GM19238 (cell line): ENCODE measurements at regions not wholly inside any gene's neighbourhood (a gene's known extent, or its start where the extent isn't known, plus 50 kb on each side); places are given as distances from the start of the nearest gene placed in this dataset.

Source experiments
- DNase-seq: peaks from one replicate; pipeline ENCODE4 v3.0.0; 2011; ENCODE audit warnings: low spot score; ENCODE audit not compliant: insufficient read length

DNA sequence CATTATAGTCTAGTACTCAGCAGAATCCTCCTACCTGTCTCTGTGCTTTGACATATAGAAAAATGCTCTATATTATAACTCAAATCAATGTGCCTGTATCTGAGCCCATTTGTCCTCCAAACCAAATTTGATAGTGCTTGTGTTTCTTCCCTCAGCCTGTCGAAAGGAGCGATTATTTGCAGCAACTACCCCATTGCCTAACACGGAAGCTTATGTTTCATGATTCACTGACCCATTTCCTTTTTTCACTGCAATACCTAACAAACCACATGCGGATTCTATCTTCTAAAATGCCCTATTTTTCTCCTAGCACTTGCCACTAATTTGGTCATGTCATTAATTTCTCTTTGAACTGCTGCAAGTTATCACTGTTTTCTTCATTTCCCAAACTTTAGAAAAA is 1220.6 kb upstream of the CADM2 start:
- DNase-seq = no peak

DNA sequence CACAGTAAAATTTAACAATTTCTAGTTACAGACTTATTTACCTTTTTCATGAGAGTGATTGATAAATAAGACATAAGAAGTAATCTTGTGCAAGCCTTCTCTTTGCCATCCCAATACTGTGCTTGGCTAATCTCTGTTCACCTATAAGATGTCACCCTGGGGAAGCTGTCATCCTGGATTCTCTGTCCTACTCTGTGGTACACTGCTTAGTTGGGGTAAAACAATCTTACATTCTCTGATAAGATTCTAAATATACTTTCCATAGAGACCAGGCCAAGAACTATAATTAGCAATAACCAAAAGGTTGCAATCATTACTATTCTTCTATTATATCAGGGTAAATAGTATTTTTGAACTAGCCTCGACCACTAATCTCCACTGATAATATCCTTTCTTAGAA is 1218.3 kb upstream of the CADM2 start:
- DNase-seq = no peak

DNA sequence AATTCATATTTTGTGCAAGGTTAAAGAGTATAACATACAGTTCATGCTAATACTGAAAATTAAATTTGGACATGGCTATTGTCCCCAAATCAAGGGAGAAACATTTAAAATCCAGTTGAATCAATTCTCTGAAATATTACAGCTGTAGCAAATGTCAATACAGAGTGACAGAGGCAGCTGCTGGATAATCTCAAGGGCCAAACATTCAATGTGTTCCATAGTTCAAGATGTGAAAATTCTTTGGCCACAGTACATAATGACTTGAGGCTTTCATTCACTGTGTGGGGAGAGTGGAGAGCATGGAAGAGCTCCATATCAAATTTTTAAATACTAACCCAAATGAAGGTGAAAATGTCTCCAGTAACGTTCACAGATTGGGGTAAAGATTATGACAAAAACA is 1192.8 kb upstream of the CADM2 start:
- DNase-seq = no peak

DNA sequence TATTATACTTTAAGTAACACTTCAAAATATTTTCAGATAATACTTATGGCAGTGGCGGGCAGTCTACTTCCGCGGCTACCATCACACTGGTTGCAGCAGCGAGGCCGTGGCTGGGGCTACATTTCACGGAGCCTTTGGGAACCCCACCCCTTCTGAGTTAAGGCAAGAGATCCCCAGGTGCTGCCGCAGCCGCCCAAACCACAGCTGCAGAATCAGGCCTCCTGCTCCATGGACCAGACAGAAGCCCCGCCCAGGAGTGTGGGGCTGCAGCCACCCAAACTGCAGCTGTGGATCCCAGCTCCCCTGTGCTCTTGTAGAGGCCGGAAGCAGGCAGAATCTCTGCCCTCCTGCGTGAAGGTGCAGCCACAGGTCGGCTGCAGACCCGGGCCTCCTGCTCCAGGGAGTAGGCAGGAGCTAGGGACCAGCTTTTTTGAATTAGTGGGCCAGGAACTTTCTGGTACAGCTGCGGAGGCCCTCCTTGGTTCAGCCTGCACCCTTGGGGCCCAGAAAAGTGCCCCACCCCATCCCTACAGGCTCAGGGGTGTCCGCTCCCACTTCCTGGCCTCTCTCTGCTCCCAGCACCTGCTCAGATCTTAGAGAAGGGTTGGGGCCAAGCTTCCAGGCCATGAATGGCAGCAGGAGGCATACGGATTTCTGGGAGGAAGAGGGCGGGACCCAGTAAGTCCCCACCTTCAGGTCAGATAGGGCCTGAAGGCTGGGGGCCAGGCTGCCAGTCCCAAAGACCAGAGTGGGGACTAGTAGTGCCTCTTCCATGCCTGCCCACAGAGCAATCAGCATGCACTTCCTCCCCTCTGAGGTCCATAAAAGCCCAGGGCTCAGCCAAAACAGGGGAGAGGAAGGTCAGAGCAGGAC is 1188.8 kb upstream of the CADM2 start:
- no peak for DNase-seq

DNA sequence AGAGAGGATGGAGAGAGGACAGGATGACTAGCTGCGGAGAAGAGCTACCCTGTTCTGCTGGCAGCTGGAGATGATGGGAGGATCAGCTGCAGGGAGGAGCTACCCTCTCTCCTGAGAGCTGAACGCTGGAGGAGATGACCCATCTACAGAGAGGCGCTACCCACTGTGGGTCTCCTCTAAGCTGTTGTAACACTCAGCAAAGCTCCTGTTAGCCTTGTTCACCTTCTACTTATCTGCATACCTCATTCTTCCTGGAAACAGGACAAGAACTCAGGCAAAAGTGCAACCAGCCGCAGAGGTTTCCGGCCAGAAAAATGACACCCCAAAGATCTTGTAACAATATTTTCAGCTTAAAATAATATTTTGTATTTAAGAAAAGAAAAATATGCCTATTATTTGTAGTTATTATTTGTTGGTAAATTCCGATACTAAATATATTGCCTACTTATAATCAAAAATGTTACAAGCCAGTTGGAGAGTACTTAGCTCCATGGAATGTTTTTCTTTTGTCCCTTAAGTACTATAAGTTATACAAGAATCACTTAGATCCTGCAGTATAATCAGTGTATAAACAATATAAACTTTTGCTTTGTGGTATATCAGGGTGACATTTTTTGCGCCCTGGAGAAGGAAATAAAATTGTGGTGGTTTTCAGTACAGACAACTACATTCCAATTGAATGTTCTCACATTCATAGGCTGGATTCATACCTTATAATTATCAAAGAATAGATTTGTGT is 1188.0 kb upstream of the CADM2 start:
- DNase-seq = no peak

DNA sequence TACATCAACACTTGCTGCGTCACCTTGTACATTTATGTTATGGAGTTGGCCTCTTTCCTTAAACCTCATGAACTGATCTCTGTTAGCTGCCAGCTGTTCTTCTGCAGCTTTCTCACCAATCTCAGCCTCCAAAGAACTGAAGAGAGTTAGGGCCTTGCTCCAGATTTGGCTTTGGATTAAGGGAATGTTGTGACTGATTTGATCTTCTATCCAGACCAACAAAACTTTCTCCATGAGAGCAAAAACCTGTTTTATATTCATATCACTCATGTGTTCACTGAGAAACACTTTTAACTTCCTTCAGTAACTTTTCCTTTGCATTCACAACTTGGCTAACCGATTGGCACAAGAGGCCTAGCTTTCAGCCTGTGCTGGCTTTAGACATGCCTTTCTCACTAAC is 1156.0 kb upstream of the CADM2 start:
- no peak for DNase-seq

DNA sequence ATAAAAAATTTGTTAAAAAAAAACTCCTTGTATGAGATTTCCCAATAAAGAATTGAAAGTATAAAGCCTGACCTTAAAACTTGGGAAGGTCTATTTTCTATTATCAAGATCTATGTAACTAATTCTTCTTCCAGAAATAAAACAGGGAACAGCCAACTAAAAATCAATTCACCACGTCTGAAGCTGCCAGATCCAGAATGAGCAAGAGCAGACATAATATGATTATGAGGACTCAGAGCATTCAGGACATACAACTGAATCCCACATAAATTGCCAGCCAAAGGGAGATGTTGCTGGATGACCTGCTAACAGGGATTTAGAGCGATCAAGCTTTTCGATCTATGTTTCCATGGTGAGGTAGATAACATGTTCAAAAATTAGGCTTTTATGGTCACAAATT is 1151.3 kb upstream of the CADM2 start:
- DNase-seq = no peak

DNA sequence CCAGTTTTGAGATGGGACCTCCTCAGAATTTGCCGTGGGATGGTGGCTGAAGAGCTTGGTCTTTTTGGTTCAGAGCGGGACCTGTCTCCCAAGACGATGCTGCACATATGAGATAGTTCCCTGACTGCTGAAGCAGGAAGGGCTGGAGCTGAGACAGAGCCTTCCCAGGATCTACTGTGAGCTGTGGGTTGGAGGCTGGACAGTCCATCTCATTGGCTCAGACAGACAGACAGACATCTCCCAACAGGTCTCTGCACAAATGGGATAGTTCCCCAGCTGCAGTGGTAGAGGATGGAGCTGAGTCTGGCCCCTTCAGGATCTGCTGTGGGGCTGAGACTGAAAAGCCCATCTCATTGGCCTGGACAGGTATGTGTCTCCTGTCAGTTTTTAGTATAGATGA is 1145.6 kb upstream of the CADM2 start:
- DNase-seq = no peak

DNA sequence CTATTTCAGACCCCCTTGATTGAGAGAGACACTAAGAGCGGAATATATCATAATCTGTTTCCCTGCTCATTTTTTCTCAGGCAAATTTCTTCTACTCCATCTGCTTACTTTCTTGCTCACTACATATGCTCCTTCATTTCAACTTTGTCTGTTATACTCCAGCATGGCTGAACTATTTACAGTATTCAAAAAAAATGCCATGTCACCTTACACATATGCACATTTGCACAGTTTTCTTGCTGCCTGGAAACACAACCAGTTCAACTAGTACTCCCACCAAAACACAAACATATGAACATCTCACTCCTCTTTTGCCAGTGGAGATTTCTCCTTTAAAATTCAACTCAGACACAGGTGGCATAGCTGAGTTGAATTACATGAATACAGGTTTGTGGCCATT is 1142.1 kb upstream of the CADM2 start:
- no peak for DNase-seq

DNA sequence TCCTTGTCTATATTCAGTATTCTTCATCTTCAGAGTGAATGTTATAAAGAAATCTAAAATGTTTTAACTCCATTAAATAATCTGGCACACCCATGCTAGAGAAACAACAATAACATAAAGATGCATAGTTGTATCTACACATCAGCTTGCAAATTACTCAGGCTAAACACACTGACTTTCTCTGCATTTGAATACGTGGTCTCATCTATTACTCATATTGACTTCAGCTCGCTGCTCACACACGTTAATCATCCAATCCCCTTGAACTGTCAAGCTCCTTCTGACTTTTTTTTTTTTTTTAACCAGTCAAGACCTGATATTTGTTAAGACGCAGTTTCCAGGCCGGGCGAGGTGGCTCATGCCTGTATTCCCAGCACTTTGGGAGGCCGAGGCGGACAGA is 1137.3 kb upstream of the CADM2 start:
- DNase-seq = no peak

DNA sequence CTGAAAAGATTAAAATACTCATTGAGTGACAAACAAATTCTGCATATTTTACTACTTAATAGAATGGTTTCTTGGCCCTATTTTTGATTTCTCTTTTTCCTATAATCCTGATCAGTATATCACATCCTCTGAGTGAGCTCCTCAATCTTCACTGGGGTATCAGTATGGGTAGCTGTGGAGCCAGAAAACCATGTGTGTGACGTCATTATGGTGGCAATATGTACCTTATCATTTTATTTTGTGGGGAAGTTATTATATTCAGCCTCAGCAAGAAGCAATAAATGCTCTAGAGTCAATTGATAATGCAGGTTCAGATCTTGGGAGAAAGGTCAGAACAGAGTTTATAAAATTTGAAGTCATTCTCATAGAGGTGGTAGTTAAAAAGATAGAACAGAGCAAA is 1135.7 kb upstream of the CADM2 start:
- DNase-seq = no peak

DNA sequence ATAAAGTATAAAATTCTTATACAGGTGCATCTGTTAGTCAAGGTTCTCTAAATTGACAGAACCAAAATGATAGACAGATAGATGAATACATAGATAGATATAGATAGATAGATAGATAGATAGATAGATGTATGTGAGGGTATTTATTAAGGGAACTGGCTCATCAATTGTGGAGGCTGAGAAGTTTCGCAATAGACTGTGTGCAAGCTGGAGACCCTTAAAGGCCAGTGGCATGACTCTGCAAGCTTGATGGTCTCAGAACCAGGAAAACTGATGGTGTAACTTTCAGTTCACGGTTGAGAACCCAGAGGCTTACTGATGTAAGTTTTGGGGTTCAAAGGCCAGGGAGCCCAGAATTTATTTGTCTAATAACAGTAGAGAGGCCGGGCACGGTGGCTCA is 1123.7 kb upstream of the CADM2 start:
- DNase-seq = no peak

DNA sequence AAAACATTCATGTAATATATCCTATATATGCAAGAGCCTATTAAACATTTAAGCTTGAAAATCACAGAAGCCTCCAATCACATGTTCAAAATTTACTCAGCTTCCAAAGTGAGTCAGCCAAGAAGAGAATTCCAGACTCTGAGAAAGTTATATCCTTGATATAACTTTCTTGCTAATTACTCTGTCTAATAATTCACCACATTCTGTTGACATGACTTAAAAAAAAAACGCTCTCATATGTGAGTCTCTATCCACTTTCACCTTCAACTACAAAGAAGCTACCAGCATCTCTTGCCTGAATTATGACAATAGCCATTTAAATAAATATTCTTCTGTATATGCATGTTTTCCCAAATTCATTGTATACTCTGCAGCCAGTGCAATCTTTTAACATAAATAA is 1116.3 kb upstream of the CADM2 start:
- DNase-seq = no peak

DNA sequence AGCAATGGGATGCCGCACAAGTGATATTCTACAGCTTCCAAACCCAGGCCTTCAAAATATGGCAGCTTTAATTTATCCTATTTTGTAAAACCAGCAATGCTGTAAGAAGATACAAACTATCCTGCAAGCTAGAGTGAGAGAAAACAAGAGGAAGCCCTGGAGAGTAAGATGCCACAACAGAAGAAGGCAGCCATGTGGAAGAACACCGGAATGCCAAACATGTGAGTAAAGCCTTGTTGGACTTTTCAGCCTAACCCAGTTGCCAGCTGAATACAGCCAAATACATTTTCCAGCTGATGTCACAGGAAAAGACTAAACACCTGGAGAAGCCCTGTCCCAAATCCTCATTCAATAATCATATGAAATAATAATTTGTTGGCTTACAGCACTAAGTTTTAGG is 1115.1 kb upstream of the CADM2 start:
- DNase-seq = no peak

DNA sequence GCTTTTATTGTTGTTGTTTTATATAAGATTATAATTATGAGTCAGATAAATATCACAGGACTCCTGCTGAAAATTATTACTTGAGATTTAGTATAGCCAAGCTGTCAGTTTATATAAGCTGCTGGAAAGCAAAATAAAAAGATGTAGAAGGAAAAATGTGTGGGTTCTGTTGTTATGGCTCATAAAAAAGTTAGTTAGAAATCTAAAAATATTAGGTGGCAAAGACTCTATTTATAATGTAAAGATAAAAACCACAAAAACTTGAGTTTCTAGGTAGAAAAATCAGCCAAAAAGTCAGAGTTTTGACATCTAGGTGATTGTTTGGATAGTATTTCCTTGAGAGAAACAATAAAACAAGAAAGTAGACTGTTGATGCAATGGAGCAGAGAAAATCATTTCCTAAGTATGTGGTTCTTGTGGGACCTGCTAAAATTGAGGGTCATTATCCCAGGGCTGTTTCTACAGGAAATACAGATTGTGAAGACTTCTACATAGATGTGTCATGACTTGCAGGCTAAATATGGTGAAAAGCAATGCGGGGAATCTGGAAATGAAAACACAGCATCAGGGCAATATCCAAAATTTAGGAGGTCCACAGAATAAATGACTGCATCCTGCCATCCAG is 1109.6 kb upstream of the CADM2 start:
- DNase-seq = no peak

DNA sequence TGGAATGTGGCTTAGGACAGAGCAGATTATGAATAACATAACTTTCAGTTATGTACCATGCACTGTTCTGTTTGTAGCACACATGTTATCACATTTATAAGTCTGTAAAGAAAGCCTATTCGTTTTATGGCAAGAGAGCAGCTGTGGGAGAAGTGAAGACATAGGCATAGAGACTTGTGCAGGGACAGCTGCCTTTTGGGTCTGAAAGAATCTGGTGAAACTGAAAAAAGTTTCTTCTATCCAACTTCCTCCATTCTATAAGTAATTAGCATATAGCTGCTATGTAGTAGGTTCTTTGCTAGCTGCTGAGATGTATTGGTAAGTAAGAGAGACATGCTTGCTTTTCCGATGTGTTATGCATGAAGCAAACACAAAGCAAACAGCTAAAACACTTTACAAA is 1095.4 kb upstream of the CADM2 start:
- DNase-seq = no peak

DNA sequence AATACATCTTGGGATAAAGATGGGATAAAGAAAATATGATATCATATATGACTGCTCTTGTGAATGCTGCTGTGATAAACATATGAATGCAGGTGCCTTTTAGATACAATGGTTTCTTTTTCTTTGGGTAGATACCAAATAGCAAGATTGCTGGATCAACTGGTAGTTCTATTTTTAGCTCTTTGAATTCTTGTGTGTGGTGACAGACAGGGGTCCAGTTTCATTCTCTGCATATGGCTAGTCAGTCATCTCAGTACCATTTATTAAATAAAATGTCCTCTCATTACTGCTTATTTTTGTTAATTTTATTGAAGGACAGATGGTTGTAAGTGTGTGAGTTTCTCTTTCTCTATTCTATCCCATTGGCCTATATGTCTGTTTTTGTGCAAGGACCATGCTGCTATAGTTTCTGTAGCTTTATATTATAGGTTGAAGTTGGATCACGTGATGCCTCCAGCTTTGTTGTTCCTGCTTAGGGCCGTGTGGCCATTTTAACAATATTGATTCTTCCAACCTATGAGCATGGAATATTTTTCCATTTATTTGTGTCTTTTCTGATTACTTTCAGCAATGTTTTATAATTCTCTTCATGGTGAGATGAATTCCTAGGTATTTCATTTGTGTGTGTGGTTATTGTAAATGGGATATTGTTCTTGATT is 1089.8 kb upstream of the CADM2 start:
- no peak for DNase-seq

DNA sequence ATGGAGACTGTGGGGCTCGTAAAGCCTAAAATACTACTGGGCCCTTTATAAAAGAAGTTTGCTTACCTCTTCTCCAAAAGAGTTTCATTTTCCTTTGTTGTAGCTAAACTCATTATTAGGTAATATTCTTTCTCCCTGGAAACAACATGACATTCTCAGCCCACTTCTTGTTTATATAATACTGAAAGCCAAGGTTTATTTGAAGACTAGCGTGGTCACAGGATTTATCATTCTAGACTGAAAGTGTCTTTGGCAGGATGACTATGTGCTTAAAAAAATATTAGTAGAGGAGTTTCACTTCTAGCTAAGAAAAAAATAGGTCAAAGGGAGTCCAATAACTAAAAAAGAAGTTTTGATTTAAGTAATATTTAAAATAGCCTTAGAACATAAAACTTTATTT is 1085.2 kb upstream of the CADM2 start:
- DNase-seq = no peak

DNA sequence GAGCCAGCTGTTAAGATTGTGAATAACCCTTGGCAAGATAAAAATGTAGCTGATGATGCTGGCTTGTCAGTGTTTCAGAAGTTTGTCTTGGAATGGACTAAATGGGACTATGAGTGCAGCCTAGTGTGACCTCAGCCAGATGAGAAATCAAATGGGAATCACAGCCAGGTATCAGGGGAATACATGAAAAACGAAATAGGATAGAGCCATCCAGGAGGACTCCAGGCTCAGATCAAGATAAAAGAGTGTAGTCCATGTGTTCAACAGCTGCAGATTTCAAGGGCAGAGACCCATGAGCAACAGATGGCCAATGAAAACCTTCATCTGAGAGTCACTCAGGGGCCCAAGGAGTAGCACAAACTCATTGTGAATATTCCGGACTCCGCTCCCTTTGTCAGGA is 1080.9 kb upstream of the CADM2 start:
- no peak for DNase-seq

DNA sequence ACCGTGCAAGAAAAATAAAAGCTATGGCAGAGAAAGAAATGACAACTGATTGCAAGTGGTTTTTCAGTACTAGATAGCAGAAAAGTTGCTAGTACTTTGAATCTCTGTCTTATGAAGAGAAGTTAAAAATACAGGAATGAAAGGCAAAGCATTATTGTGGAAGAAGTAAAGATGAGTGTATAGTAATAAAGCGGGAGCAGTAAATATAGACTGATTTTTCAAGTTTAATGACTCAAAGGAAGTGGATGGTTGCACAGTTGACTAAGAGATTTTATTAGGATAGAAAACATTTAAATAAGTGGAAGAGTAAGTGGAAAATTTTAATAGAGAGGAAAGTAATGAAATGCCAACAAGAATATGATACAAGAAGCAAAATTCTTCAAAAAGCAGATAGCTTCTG is 1076.1 kb upstream of the CADM2 start:
- DNase-seq = no peak

DNA sequence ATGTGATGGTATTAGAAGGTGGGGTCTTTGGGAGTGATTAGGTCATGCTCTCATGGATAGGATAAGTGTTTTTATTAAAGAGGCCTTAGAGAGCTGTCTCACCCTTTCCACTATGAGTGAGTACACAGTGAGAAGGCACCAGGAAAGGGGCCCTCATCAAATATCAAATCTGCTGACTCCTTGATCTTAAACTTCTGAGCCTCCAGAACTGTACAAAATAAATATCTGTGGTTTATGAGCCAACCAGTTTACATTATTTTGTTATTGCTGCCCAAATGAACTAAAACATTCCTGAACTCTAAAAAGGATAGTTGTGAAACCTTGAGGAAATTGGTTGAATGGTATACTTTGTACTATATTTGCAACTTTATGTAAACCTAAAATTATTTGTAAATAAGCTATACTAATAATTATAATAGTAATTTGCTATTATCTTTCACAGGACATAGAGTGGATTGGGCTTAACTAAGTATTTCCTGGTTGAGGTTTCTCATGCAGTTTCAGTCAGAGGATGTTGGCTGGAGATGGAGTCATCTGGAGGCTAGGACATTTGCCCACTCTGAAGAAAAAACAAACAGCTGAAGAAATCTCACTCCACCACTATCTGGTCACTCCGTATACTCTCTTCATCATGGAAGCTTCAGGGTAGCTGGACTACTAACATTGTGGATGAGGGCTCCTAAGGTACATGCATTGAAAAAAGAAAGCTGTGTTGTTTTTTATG is 1068.6 kb upstream of the CADM2 start:
- no peak for DNase-seq
